Progenitor cell of endocrine pancreas (in vitro differentiated cells): ENCODE measurements at regions not wholly inside any gene's neighbourhood (a gene's known extent, or its start where the extent isn't known, plus 50 kb on each side); places are given as distances from the start of the nearest gene placed in this dataset.

ENCODE experiments used
- DNase-seq: peaks from one replicate; pipeline ENCODE4 v3.0.0; 2021; ENCODE audit warnings: low spot score; ENCODE audit not compliant: unreplicated experiment
- H3K27ac Mint-ChIP-seq: 2 replicates; pipeline ENCODE4 v1.8.0; 2021; ENCODE audit warnings: mild to moderate bottlenecking, moderate library complexity, mixed read lengths
- H3K27me3 Mint-ChIP-seq: 2 replicates; pipeline ENCODE4 v1.8.0; 2021; ENCODE audit warnings: mixed read lengths
- H3K36me3 Mint-ChIP-seq: 2 replicates; pipeline ENCODE4 v1.8.0; 2022; ENCODE audit warnings: mixed read lengths; ENCODE audit not compliant: insufficient read depth
- H3K4me1 Mint-ChIP-seq: 2 replicates; pipeline ENCODE4 v1.8.0; 2021; ENCODE audit warnings: low read depth, mixed read lengths
- H3K4me3 Mint-ChIP-seq: 2 replicates; pipeline ENCODE4 v1.8.0; 2021; ENCODE audit warnings: low read depth, mild to moderate bottlenecking, moderate library complexity, mixed read lengths
- H3K9me3 Mint-ChIP-seq: 2 replicates; pipeline ENCODE4 v1.8.0; 2021; ENCODE audit warnings: low read depth, mixed read lengths
- CTCF ChIP-seq: fragments of 200-600 bp; sonication (generic); IDR thresholded peaks from one replicate; pipeline ENCODE4 v1.5.0; 2021; ENCODE audit warnings: antibody characterized with exemption, mild to moderate bottlenecking; ENCODE audit not compliant: unreplicated experiment

GRCh38 chr3:157888040-157888439 lies 218.2 kb downstream of the SHOX2 start:
- H3K27ac Mint-ChIP-seq: no peak overlapping the region
- H3K4me1 Mint-ChIP-seq: no peaks in the 10 kb centered on the region
- H3K36me3 Mint-ChIP-seq: no peaks in the 10 kb centered on the region
- no peaks in the 10 kb centered on the region for H3K27me3 Mint-ChIP-seq
- no peak overlapping the region for H3K4me3 Mint-ChIP-seq
- peak; percentile 12 for TF ChIP-seq CTCF
- no peaks in the 10 kb centered on the region for H3K9me3 Mint-ChIP-seq
- no peak for DNase-seq

GRCh38 chr3:157876556-157876955 lies 229.7 kb downstream of the SHOX2 start:
- H3K36me3 Mint-ChIP-seq: peaks cover 1% of the 10 kb centered on the region
- DNase-seq: no peak
- H3K4me3 Mint-ChIP-seq: no peak overlapping the region
- H3K9me3 Mint-ChIP-seq: peaks cover 10% of the 10 kb centered on the region
- H3K4me1 Mint-ChIP-seq: no peaks in the 10 kb centered on the region
- no peak for TF ChIP-seq CTCF
- no peak overlapping the region for H3K27ac Mint-ChIP-seq
- H3K27me3 Mint-ChIP-seq: no peaks in the 10 kb centered on the region

- H3K4me1 Mint-ChIP-seq: no peaks in the 10 kb centered on the region
- H3K27me3 Mint-ChIP-seq: no peaks in the 10 kb centered on the region
- no peak overlapping the region for H3K27ac Mint-ChIP-seq
- no peak for TF ChIP-seq CTCF
- no peaks in the 10 kb centered on the region for H3K9me3 Mint-ChIP-seq
- DNase-seq: no peak
- no peaks in the 10 kb centered on the region for H3K36me3 Mint-ChIP-seq
- no peak overlapping the region for H3K4me3 Mint-ChIP-seq
Observed at GRCh38 chr3:157872902-157873301, 233.3 kb downstream of the SHOX2 start.

- Mint-ChIP-seq H3K9me3 (no peaks in the 10 kb centered on the region), H3K36me3 (no peaks in the 10 kb centered on the region), H3K27me3 (no peaks in the 10 kb centered on the region), H3K4me1 (no peaks in the 10 kb centered on the region), H3K4me3 (no peak overlapping the region), H3K27ac (no peak overlapping the region)
- TF ChIP-seq CTCF: no peak
- no peak for DNase-seq
Observed at GRCh38 chr3:157871838-157872460, 234.3 kb downstream of the SHOX2 start.

- Mint-ChIP-seq H3K4me3 (no peak overlapping the region), H3K36me3 (no peaks in the 10 kb centered on the region), H3K27me3 (no peaks in the 10 kb centered on the region), H3K9me3 (no peaks in the 10 kb centered on the region), H3K27ac (no peak overlapping the region), H3K4me1 (no peaks in the 10 kb centered on the region)
- DNase-seq: no peak
- no peak for TF ChIP-seq CTCF
Observed at GRCh38 chr3:157871248-157871647, 235.0 kb downstream of the SHOX2 start.
